ENCODE measurements at regions not wholly inside any gene's neighbourhood (a gene's known extent, or its start where the extent isn't known, plus 50 kb on each side); places are given as distances from the start of the nearest gene placed in this dataset.

- no peak overlapping the region for H3K4me3 ChIP-seq (ENCODE audit: low read length)
- no peak for TF ChIP-seq POLR2AphosphoS5 (IDR thresholded peaks at IDR 0.05)
- TF ChIP-seq MXI1 (conservative IDR thresholded peaks at IDR 0.05; ENCODE audit: poor library complexity, severe bottlenecking) = no peak
- H3F3A ChIP-seq (ENCODE audit: insufficient read depth, low read length, poor library complexity, severe bottlenecking) = no peaks in the 10 kb centered on the region
- H3K27me3 ChIP-seq (ENCODE audit: insufficient read depth, low read depth, low read length) = no peaks in the 10 kb centered on the region
- H3K79me2 ChIP-seq (replicated peaks; ENCODE audit: insufficient read depth, low read length) = no peaks in the 10 kb centered on the region
- H3K27ac ChIP-seq (ENCODE audit: low read length) = no peak overlapping the region
- H3K9me3 ChIP-seq (ENCODE audit: low read length) = no peaks in the 10 kb centered on the region
- H3K9me2 ChIP-seq (ENCODE audit: insufficient read depth, low read length) = no peaks in the 10 kb centered on the region
- no peaks in the 10 kb centered on the region for H4K20me1 ChIP-seq (ENCODE audit: insufficient read depth)
- no peaks in the 10 kb centered on the region for H3K36me3 ChIP-seq (ENCODE audit: insufficient read depth, low read length)
- no peak overlapping the region for H3K4me2 ChIP-seq (ENCODE audit: low read length)
- no peak overlapping the region for H3K9ac ChIP-seq (ENCODE audit: low read length)
- no peak overlapping the region for H2AFZ ChIP-seq (ENCODE audit: low read depth, low read length)
Measured at GRCh38 chr16:56068816-56069215, 122.5 kb upstream of the GNAO1 start.

- Histone ChIP-seq H2AFZ (ENCODE audit: low read depth, low read length) (no peak overlapping the region), H3K79me2 (replicated peaks; ENCODE audit: insufficient read depth, low read length) (no peaks in the 10 kb centered on the region), H3K36me3 (ENCODE audit: insufficient read depth, low read length) (no peaks in the 10 kb centered on the region), H3K27ac (ENCODE audit: low read length) (peak overlapping the region; percentile 84), H3K9ac (ENCODE audit: low read length) (no peak overlapping the region), H3K27me3 (ENCODE audit: insufficient read depth, low read depth, low read length) (no peaks in the 10 kb centered on the region), H3K4me3 (ENCODE audit: low read length) (no peak overlapping the region), H4K20me1 (ENCODE audit: insufficient read depth) (no peaks in the 10 kb centered on the region), H3K9me3 (ENCODE audit: low read length) (no peaks in the 10 kb centered on the region), H3K9me2 (ENCODE audit: insufficient read depth, low read length) (no peaks in the 10 kb centered on the region), H3F3A (ENCODE audit: insufficient read depth, low read length, poor library complexity, severe bottlenecking) (no peaks in the 10 kb centered on the region), H3K4me2 (ENCODE audit: low read length) (no peak overlapping the region)
- TF ChIP-seq MXI1 (conservative IDR thresholded peaks at IDR 0.05; ENCODE audit: poor library complexity, severe bottlenecking) = no peak
- TF ChIP-seq TAF1 (IDR thresholded peaks at IDR 0.05; ENCODE audit: low read depth) = no peak
Measured at GRCh38 chr16:56068314-56068713, 123.0 kb upstream of the GNAO1 start.

GRCh38 chr16:56067406-56067805 is 123.9 kb upstream of the GNAO1 start:
- Histone ChIP-seq H3K4me2 (ENCODE audit: low read length) (peak overlapping the region; percentile 33), H3K27me3 (ENCODE audit: insufficient read depth, low read depth, low read length) (no peaks in the 10 kb centered on the region), H3K9me3 (ENCODE audit: low read length) (no peaks in the 10 kb centered on the region), H2AFZ (ENCODE audit: low read depth, low read length) (peak overlapping the region; percentile 22), H3K79me2 (replicated peaks; ENCODE audit: insufficient read depth, low read length) (no peaks in the 10 kb centered on the region), H3K4me3 (ENCODE audit: low read length) (peak overlapping the region; percentile 24), H3K36me3 (ENCODE audit: insufficient read depth, low read length) (no peaks in the 10 kb centered on the region), H3F3A (ENCODE audit: insufficient read depth, low read length, poor library complexity, severe bottlenecking) (no peaks in the 10 kb centered on the region), H3K27ac (ENCODE audit: low read length) (peak overlapping the region; percentile 84), H3K9ac (ENCODE audit: low read length) (peak overlapping the region; percentile 53), H3K9me2 (ENCODE audit: insufficient read depth, low read length) (no peaks in the 10 kb centered on the region), H4K20me1 (ENCODE audit: insufficient read depth) (no peaks in the 10 kb centered on the region)
- TF ChIP-seq RAD21 (conservative IDR thresholded peaks at IDR 0.05) = peak; percentile 6
- TF ChIP-seq EP300 (conservative IDR thresholded peaks at IDR 0.05; ENCODE audit: poor library complexity, severe bottlenecking) = no peak
- peak; percentile 13 for TF ChIP-seq REST (IDR thresholded peaks at IDR 0.05; ENCODE audit: borderline replicate concordance)
- no peak for TF ChIP-seq POLR2AphosphoS5 (IDR thresholded peaks at IDR 0.05)
- TF ChIP-seq MXI1 (conservative IDR thresholded peaks at IDR 0.05; ENCODE audit: poor library complexity, severe bottlenecking) = no peak
- no peak for TF ChIP-seq TAF1 (IDR thresholded peaks at IDR 0.05; ENCODE audit: low read depth)
- TF ChIP-seq EZH2 (IDR thresholded peaks at IDR 0.05; ENCODE audit: borderline replicate concordance, insufficient read depth, low read length, poor library complexity, severe bottlenecking) = no peak
- TF ChIP-seq SMC3 (conservative IDR thresholded peaks at IDR 0.05; ENCODE audit: poor library complexity) = peak; percentile 19
- TF ChIP-seq CTCF (IDR thresholded peaks at IDR 0.05; ENCODE audit: poor library complexity, severe bottlenecking) = no peak

Measured in neural cell (in vitro differentiated cells).